Fibroblast of lung (primary cell): ENCODE measurements at regions not wholly inside any gene's neighbourhood (a gene's known extent, or its start where the extent isn't known, plus 50 kb on each side); places are given as distances from the start of the nearest gene placed in this dataset.
"Not testable (repeated sequence)": the region's sequence is repeated elsewhere in the genome, so short reads cannot be mapped to it uniquely, and the experiment has no call there.

ENCODE experiments used
- DNase-seq, 2 donors: peaks; one replicate each; pipeline versions ENCODE4 v3.0.0 to v3.0.0-alpha.2; 2010; ENCODE audit warnings: low read depth in 2 of 2
- H2AFZ ChIP-seq: 2 replicates; pipeline ENCODE4 v1.5.1; 2012; ENCODE audit warnings: low read length, control low read depth, inconsistent platforms
- H3K27ac ChIP-seq: 2 replicates; pipeline ENCODE4 v1.5.1; 2011; ENCODE audit warnings: low read length, control low read depth; ENCODE audit not compliant: insufficient read depth
- H3K27me3 ChIP-seq: 2 replicates; pipeline ENCODE4 v1.5.1; 2011; ENCODE audit warnings: mild to moderate bottlenecking, low read length; ENCODE audit not compliant: control insufficient read depth, insufficient read depth
- H3K36me3 ChIP-seq: 2 replicates; pipeline ENCODE4 v1.5.1; 2011; ENCODE audit warnings: low read length; ENCODE audit not compliant: control insufficient read depth, insufficient read depth
- H3K4me1 ChIP-seq: 2 replicates; pipeline ENCODE4 v1.5.1; 2011; ENCODE audit warnings: low read length; ENCODE audit not compliant: control insufficient read depth, insufficient read depth; ENCODE audit errors: extremely low read depth
- H3K4me2 ChIP-seq: 2 replicates; pipeline ENCODE4 v1.5.1; 2011; ENCODE audit warnings: low read length, control low read depth; ENCODE audit not compliant: insufficient read depth; ENCODE audit errors: extremely low read depth
- H3K4me3 ChIP-seq, 4 experiments: fragments of 200-600 bp in 1 of 4; sonication (generic) in 1 of 4; replicated peaks in 1 of 4; 2 replicates each; pipeline ENCODE4 v1.5.1; 2011 to 2016; ENCODE audit warnings: low read length in 4 of 4, low read depth in 3 of 4, mild to moderate bottlenecking in 3 of 4, control low read depth in 2 of 4, inconsistent platforms in 1 of 4, mixed read lengths in 1 of 4; ENCODE audit not compliant: insufficient read depth in 1 of 4; ENCODE audit errors: control extremely low read depth in 1 of 4
- H3K79me2 ChIP-seq: 2 replicates; pipeline ENCODE4 v1.5.1; 2012; ENCODE audit warnings: mild to moderate bottlenecking, low read length, inconsistent platforms; ENCODE audit not compliant: control insufficient read depth, insufficient read depth
- H3K9ac ChIP-seq: 2 replicates; pipeline ENCODE4 v1.5.1; 2011; ENCODE audit warnings: mild to moderate bottlenecking, low read length, control low read depth; ENCODE audit not compliant: insufficient read depth
- H3K9me3 ChIP-seq: 2 replicates; pipeline ENCODE4 v1.5.1; 2012; ENCODE audit warnings: low read depth, low read length; ENCODE audit not compliant: control insufficient read depth, insufficient read depth
- H4K20me1 ChIP-seq: 2 replicates; pipeline ENCODE4 v1.5.1; 2011; ENCODE audit warnings: low read length; ENCODE audit not compliant: control insufficient read depth, insufficient read depth; ENCODE audit errors: extremely low read depth
- CTCF ChIP-seq, 2 donors: IDR thresholded peaks in 1 of 2; conservative IDR thresholded peaks in 1 of 2; 1 replicate in 1 of 2; 2 replicates in 1 of 2; pipeline ENCODE4 v1.5.1; 2011 to 2012; ENCODE audit warnings: low read length in 2 of 2, control low read depth in 1 of 2, inconsistent platforms in 1 of 2, low read depth in 1 of 2, mild to moderate bottlenecking in 1 of 2
- EZH2 ChIP-seq: IDR thresholded peaks from 2 replicates; pipeline ENCODE4 v1.5.1; 2012; ENCODE audit warnings: low read length, control low read depth, mild to moderate bottlenecking; ENCODE audit errors: missing control alignments

- TF ChIP-seq EZH2 (no peak), CTCF (conservative IDR thresholded peaks at IDR 0.05 in 1 of 2, IDR thresholded peaks at IDR 0.05 in 1 of 2; ENCODE audit: low read depth in 1 of 2, low read length in 2 of 2) (no peak)
- Histone ChIP-seq H3K79me2 (no peaks in the 10 kb centered on the region), H3K36me3 (no peaks in the 10 kb centered on the region), H3K4me3 (no peak overlapping the region), H3K9ac (no peak overlapping the region), H2AFZ (no peak overlapping the region), H3K27me3 (no peaks in the 10 kb centered on the region), H3K4me2 (no peak overlapping the region), H3K4me1 (no peaks in the 10 kb centered on the region), H3K9me3 (no peaks in the 10 kb centered on the region), H3K27ac (no peak overlapping the region), H4K20me1 (no peaks in the 10 kb centered on the region)
- no peak for DNase-seq
These were observed 77.6 kb upstream of the TRAM1L1 start for GRCh38 chr4:117162976-117163375.

GRCh38 chr4:117164338-117164737 lies 79.0 kb upstream of the TRAM1L1 start:
- Histone ChIP-seq H3K36me3 (no peaks in the 10 kb centered on the region), H3K4me2 (no peak overlapping the region), H3K9me3 (no peaks in the 10 kb centered on the region), H2AFZ (no peak overlapping the region), H4K20me1 (no peaks in the 10 kb centered on the region), H3K4me1 (no peaks in the 10 kb centered on the region), H3K9ac (no peak overlapping the region), H3K79me2 (no peaks in the 10 kb centered on the region), H3K27me3 (no peaks in the 10 kb centered on the region), H3K27ac (no peak overlapping the region), H3K4me3 (no peak overlapping the region)
- DNase-seq = no peak
- TF ChIP-seq CTCF (conservative IDR thresholded peaks at IDR 0.05 in 1 of 2, IDR thresholded peaks at IDR 0.05 in 1 of 2; ENCODE audit: low read depth in 1 of 2, low read length in 2 of 2) (no peak), EZH2 (no peak)

GRCh38 chr4:117175369-117175768 lies 90.0 kb upstream of the TRAM1L1 start:
- H3K4me1 ChIP-seq, H3K9ac ChIP-seq, H3K27me3 ChIP-seq, H3K36me3 ChIP-seq, H4K20me1 ChIP-seq, H3K79me2 ChIP-seq, H2AFZ ChIP-seq, H3K9me3 ChIP-seq, H3K4me2 ChIP-seq, DNase-seq, H3K27ac ChIP-seq, H3K4me3 ChIP-seq: not testable (repeated sequence)

- Histone ChIP-seq H2AFZ (no peak overlapping the region), H3K36me3 (no peaks in the 10 kb centered on the region), H3K27ac (no peak overlapping the region), H3K27me3 (no peaks in the 10 kb centered on the region), H3K9ac (no peak overlapping the region), H4K20me1 (no peaks in the 10 kb centered on the region), H3K4me1 (no peaks in the 10 kb centered on the region), H3K4me3 (no peak overlapping the region), H3K4me2 (no peak overlapping the region), H3K79me2 (no peaks in the 10 kb centered on the region), H3K9me3 (no peaks in the 10 kb centered on the region)
- no peak for DNase-seq
- TF ChIP-seq EZH2 (no peak), CTCF (conservative IDR thresholded peaks at IDR 0.05 in 1 of 2, IDR thresholded peaks at IDR 0.05 in 1 of 2; ENCODE audit: low read depth in 1 of 2, low read length in 2 of 2) (no peak)
These were observed 117.9 kb upstream of the TRAM1L1 start for GRCh38 chr4:117203231-117203630.
